ENCODE measurements at regions not wholly inside any gene's neighbourhood (a gene's known extent, or its start where the extent isn't known, plus 50 kb on each side); places are given as distances from the start of the nearest gene placed in this dataset.

GRCh38 chr1:192920412-192920811 lies 111.6 kb downstream of the RGS2 start:
- Histone ChIP-seq H3K9me3 (replicated peaks in 1 of 2; ENCODE audit: control insufficient read depth in 2 of 2, insufficient read depth in 1 of 2, low read depth in 1 of 2, low read length in 2 of 2) (no peaks in the 10 kb centered on the region), H2BK15ac (ENCODE audit: low read length) (no peak overlapping the region), H3K14ac (ENCODE audit: low read length) (no peak overlapping the region), H2BK120ac (ENCODE audit: low read depth, low read length) (no peak overlapping the region), H2BK12ac (ENCODE audit: low read length) (no peak overlapping the region), H2BK5ac (ENCODE audit: low read length) (no peak overlapping the region), H4K8ac (ENCODE audit: low read depth, low read length) (no peak overlapping the region), H3K36me3 (replicated peaks in 1 of 2; ENCODE audit: control insufficient read depth in 2 of 2, insufficient read depth in 2 of 2, low read length in 2 of 2) (no peaks in the 10 kb centered on the region), H3K79me1 (ENCODE audit: low read depth, low read length) (no peaks in the 10 kb centered on the region), H3K4me1 (ENCODE audit: control insufficient read depth in 2 of 2, insufficient read depth in 1 of 2, low read depth in 1 of 2, low read length in 2 of 2) (no peaks in the 10 kb centered on the region), H3K9ac (ENCODE audit: low read depth, low read length, poor library complexity) (no peak overlapping the region), H2AFZ (ENCODE audit: low read length) (no peak overlapping the region), H3K23ac (ENCODE audit: low read depth, low read length, poor library complexity) (no peak overlapping the region), H2AK5ac (ENCODE audit: low read depth, low read length) (no peak overlapping the region), H4K91ac (ENCODE audit: low read depth, low read length, poor library complexity) (no peak overlapping the region), H3K4ac (ENCODE audit: low read length) (no peak overlapping the region), H3K27me3 (ENCODE audit: control insufficient read depth in 3 of 3, insufficient read depth in 3 of 3, low read depth in 1 of 3, low read length in 3 of 3) (no peaks in the 10 kb centered on the region), H3K18ac (ENCODE audit: low read length) (no peak overlapping the region), H3K4me2 (ENCODE audit: insufficient read depth, low read length, poor library complexity, severe bottlenecking) (no peak overlapping the region), H3K27ac (replicated peaks; ENCODE audit: low read length) (no peak overlapping the region), H3K4me3 (ENCODE audit: low read length in 2 of 2) (no peak overlapping the region)
- DNase-seq (ENCODE audit: low spot score) = no peak
- no CpG with 5 or more reads among the region's 3 CpGs for WGBS, 2 donors (ENCODE audit: extremely low coverage in 2 of 2, insufficient read length in 2 of 2, insufficient replicate concordance in 1 of 2)

GRCh38 chr1:192925609-192926008 lies 116.8 kb downstream of the RGS2 start:
- no CpG with 5 or more reads among the region's 4 CpGs for WGBS, 2 donors (ENCODE audit: extremely low coverage in 2 of 2, insufficient read length in 2 of 2, insufficient replicate concordance in 1 of 2)

GRCh38 chr1:192926736-192927135 lies 117.9 kb downstream of the RGS2 start:
- H3K9me3 ChIP-seq (replicated peaks in 1 of 2; ENCODE audit: control insufficient read depth in 2 of 2, insufficient read depth in 1 of 2, low read depth in 1 of 2, low read length in 2 of 2) = no peaks in the 10 kb centered on the region
- no peak overlapping the region for H2AK5ac ChIP-seq (ENCODE audit: low read depth, low read length)
- H2BK15ac ChIP-seq (ENCODE audit: low read length) = no peak overlapping the region
- no peak overlapping the region for H2BK5ac ChIP-seq (ENCODE audit: low read length)
- 100% methylated on average over 3 of the region's 5 CpGs; no CpG with 5 or more reads in 1 of the 2 donors for WGBS, 2 donors (ENCODE audit: extremely low coverage in 2 of 2, insufficient read length in 2 of 2, insufficient replicate concordance in 1 of 2)
- H3K4me2 ChIP-seq (ENCODE audit: insufficient read depth, low read length, poor library complexity, severe bottlenecking) = no peak overlapping the region
- no peak overlapping the region for H3K27ac ChIP-seq (replicated peaks; ENCODE audit: low read length)
- H3K79me1 ChIP-seq (ENCODE audit: low read depth, low read length) = no peaks in the 10 kb centered on the region
- no peak overlapping the region for H3K18ac ChIP-seq (ENCODE audit: low read length)
- H3K9ac ChIP-seq (ENCODE audit: low read depth, low read length, poor library complexity) = no peak overlapping the region
- no peak overlapping the region for H2BK12ac ChIP-seq (ENCODE audit: low read length)
- no peaks in the 10 kb centered on the region for H3K36me3 ChIP-seq (replicated peaks in 1 of 2; ENCODE audit: control insufficient read depth in 2 of 2, insufficient read depth in 2 of 2, low read length in 2 of 2)
- H3K23ac ChIP-seq (ENCODE audit: low read depth, low read length, poor library complexity) = no peak overlapping the region
- no peak for DNase-seq (ENCODE audit: low spot score)
- H3K4me1 ChIP-seq (ENCODE audit: control insufficient read depth in 2 of 2, insufficient read depth in 1 of 2, low read depth in 1 of 2, low read length in 2 of 2) = no peaks in the 10 kb centered on the region
- no peak overlapping the region for H3K4ac ChIP-seq (ENCODE audit: low read length)
- no peak overlapping the region for H4K8ac ChIP-seq (ENCODE audit: low read depth, low read length)
- H2BK120ac ChIP-seq (ENCODE audit: low read depth, low read length) = no peak overlapping the region
- no peak overlapping the region for H2AFZ ChIP-seq (ENCODE audit: low read length)
- H3K27me3 ChIP-seq (ENCODE audit: control insufficient read depth in 3 of 3, insufficient read depth in 3 of 3, low read depth in 1 of 3, low read length in 3 of 3) = no peaks in the 10 kb centered on the region
- H3K14ac ChIP-seq (ENCODE audit: low read length) = no peak overlapping the region
- H4K91ac ChIP-seq (ENCODE audit: low read depth, low read length, poor library complexity) = no peak overlapping the region
- no peak overlapping the region for H3K4me3 ChIP-seq (ENCODE audit: low read length in 2 of 2)

More at GRCh38 chr1:192925609-192926008, 116.8 kb downstream of the RGS2 start:
- H3K9ac ChIP-seq (ENCODE audit: low read depth, low read length, poor library complexity) = no peak overlapping the region
- H2AFZ ChIP-seq (ENCODE audit: low read length) = no peak overlapping the region
- H3K27me3 ChIP-seq (ENCODE audit: control insufficient read depth in 3 of 3, insufficient read depth in 3 of 3, low read depth in 1 of 3, low read length in 3 of 3) = no peaks in the 10 kb centered on the region
- H4K8ac ChIP-seq (ENCODE audit: low read depth, low read length) = no peak overlapping the region
- H3K27ac ChIP-seq (replicated peaks; ENCODE audit: low read length) = no peak overlapping the region
- H3K18ac ChIP-seq (ENCODE audit: low read length) = no peak overlapping the region
- H3K4me3 ChIP-seq (ENCODE audit: low read length in 2 of 2) = no peak overlapping the region
- H2BK5ac ChIP-seq (ENCODE audit: low read length) = no peak overlapping the region
- H3K23ac ChIP-seq (ENCODE audit: low read depth, low read length, poor library complexity) = no peak overlapping the region
- H2BK15ac ChIP-seq (ENCODE audit: low read length) = no peak overlapping the region
- no peak overlapping the region for H4K91ac ChIP-seq (ENCODE audit: low read depth, low read length, poor library complexity)
- H3K79me1 ChIP-seq (ENCODE audit: low read depth, low read length) = no peaks in the 10 kb centered on the region
- no peak overlapping the region for H3K4me2 ChIP-seq (ENCODE audit: insufficient read depth, low read length, poor library complexity, severe bottlenecking)
- H3K14ac ChIP-seq (ENCODE audit: low read length) = no peak overlapping the region
- H3K9me3 ChIP-seq (replicated peaks in 1 of 2; ENCODE audit: control insufficient read depth in 2 of 2, insufficient read depth in 1 of 2, low read depth in 1 of 2, low read length in 2 of 2) = no peaks in the 10 kb centered on the region
- H3K36me3 ChIP-seq (replicated peaks in 1 of 2; ENCODE audit: control insufficient read depth in 2 of 2, insufficient read depth in 2 of 2, low read length in 2 of 2) = no peaks in the 10 kb centered on the region
- no peak overlapping the region for H2BK12ac ChIP-seq (ENCODE audit: low read length)
- no peak overlapping the region for H2AK5ac ChIP-seq (ENCODE audit: low read depth, low read length)
- no peaks in the 10 kb centered on the region for H3K4me1 ChIP-seq (ENCODE audit: control insufficient read depth in 2 of 2, insufficient read depth in 1 of 2, low read depth in 1 of 2, low read length in 2 of 2)
- no peak for DNase-seq (ENCODE audit: low spot score)
- no peak overlapping the region for H2BK120ac ChIP-seq (ENCODE audit: low read depth, low read length)
- no peak overlapping the region for H3K4ac ChIP-seq (ENCODE audit: low read length)

GRCh38 chr1:192927496-192927895 lies 118.7 kb downstream of the RGS2 start:
- Histone ChIP-seq H3K4me1 (ENCODE audit: control insufficient read depth in 2 of 2, insufficient read depth in 1 of 2, low read depth in 1 of 2, low read length in 2 of 2) (no peaks in the 10 kb centered on the region), H3K9ac (ENCODE audit: low read depth, low read length, poor library complexity) (no peak overlapping the region), H3K18ac (ENCODE audit: low read length) (no peak overlapping the region), H3K4me3 (ENCODE audit: low read length in 2 of 2) (no peak overlapping the region), H3K27me3 (ENCODE audit: control insufficient read depth in 3 of 3, insufficient read depth in 3 of 3, low read depth in 1 of 3, low read length in 3 of 3) (no peaks in the 10 kb centered on the region), H2BK15ac (ENCODE audit: low read length) (no peak overlapping the region), H2BK120ac (ENCODE audit: low read depth, low read length) (no peak overlapping the region), H2AFZ (ENCODE audit: low read length) (no peak overlapping the region), H3K27ac (replicated peaks; ENCODE audit: low read length) (no peak overlapping the region), H3K36me3 (replicated peaks in 1 of 2; ENCODE audit: control insufficient read depth in 2 of 2, insufficient read depth in 2 of 2, low read length in 2 of 2) (no peaks in the 10 kb centered on the region), H2AK5ac (ENCODE audit: low read depth, low read length) (no peak overlapping the region), H3K9me3 (replicated peaks in 1 of 2; ENCODE audit: control insufficient read depth in 2 of 2, insufficient read depth in 1 of 2, low read depth in 1 of 2, low read length in 2 of 2) (peaks cover 0 to 2% of the 10 kb centered on the region in 2 donors), H2BK5ac (ENCODE audit: low read length) (no peak overlapping the region), H4K8ac (ENCODE audit: low read depth, low read length) (no peak overlapping the region), H2BK12ac (ENCODE audit: low read length) (no peak overlapping the region), H4K91ac (ENCODE audit: low read depth, low read length, poor library complexity) (no peak overlapping the region), H3K14ac (ENCODE audit: low read length) (no peak overlapping the region), H3K23ac (ENCODE audit: low read depth, low read length, poor library complexity) (no peak overlapping the region), H3K79me1 (ENCODE audit: low read depth, low read length) (no peaks in the 10 kb centered on the region), H3K4me2 (ENCODE audit: insufficient read depth, low read length, poor library complexity, severe bottlenecking) (no peak overlapping the region), H3K4ac (ENCODE audit: low read length) (no peak overlapping the region)
- DNase-seq (ENCODE audit: low spot score) = no peak
- WGBS, 2 donors (ENCODE audit: extremely low coverage in 2 of 2, insufficient read length in 2 of 2, insufficient replicate concordance in 1 of 2) = no CpG with 5 or more reads among the region's 1 CpG

Measured in neuronal stem cell (in vitro differentiated cells).